ENCODE measurements at regions not wholly inside any gene's neighbourhood (a gene's known extent, or its start where the extent isn't known, plus 50 kb on each side); places are given as distances from the start of the nearest gene placed in this dataset.

- H3K36me3 Mint-ChIP-seq (ENCODE audit: low read depth), result no peaks in the 10 kb centered on the region
- no peaks in the 10 kb centered on the region for H3K9me3 Mint-ChIP-seq
- no peak for DNase-seq
- H3K27ac Mint-ChIP-seq, result no peak overlapping the region
- TF ChIP-seq CTCF (IDR thresholded peaks at IDR 0.05), result no peak
- H3K27me3 Mint-ChIP-seq (ENCODE audit: low read depth, poor library complexity), result peaks cover 18% of the 10 kb centered on the region
- H3K4me1 Mint-ChIP-seq, result peaks cover 50% of the 10 kb centered on the region
- H3K4me3 Mint-ChIP-seq, result no peak overlapping the region
Observed at GRCh38 chr5:173736374-173736773, 119.9 kb upstream of the BOD1 start.

GRCh38 chr5:173736923-173737412 lies 120.5 kb upstream of the BOD1 start:
- Mint-ChIP-seq H3K27ac (no peak overlapping the region), H3K9me3 (no peaks in the 10 kb centered on the region), H3K36me3 (ENCODE audit: low read depth) (no peaks in the 10 kb centered on the region), H3K4me1 (peaks cover 56% of the 10 kb centered on the region), H3K27me3 (ENCODE audit: low read depth, poor library complexity) (peaks cover 14% of the 10 kb centered on the region), H3K4me3 (no peak overlapping the region)
- TF ChIP-seq CTCF (IDR thresholded peaks at IDR 0.05), result no peak
- DNase-seq, result peak; percentile 58

- H3K4me3 Mint-ChIP-seq, result no peak overlapping the region
- DNase-seq, result no peak
- H3K9me3 Mint-ChIP-seq, result no peaks in the 10 kb centered on the region
- H3K27me3 Mint-ChIP-seq (ENCODE audit: low read depth, poor library complexity), result peaks cover 8% of the 10 kb centered on the region
- H3K36me3 Mint-ChIP-seq (ENCODE audit: low read depth), result no peaks in the 10 kb centered on the region
- H3K4me1 Mint-ChIP-seq, result peaks cover 75% of the 10 kb centered on the region
- no peak for TF ChIP-seq CTCF (IDR thresholded peaks at IDR 0.05)
- H3K27ac Mint-ChIP-seq, result no peak overlapping the region
Observed at GRCh38 chr5:173739741-173740140, 123.3 kb upstream of the BOD1 start.

GRCh38 chr5:173740400-173740799 lies 124.0 kb upstream of the BOD1 start:
- H3K9me3 Mint-ChIP-seq, result no peaks in the 10 kb centered on the region
- DNase-seq, result no peak
- no peaks in the 10 kb centered on the region for H3K36me3 Mint-ChIP-seq (ENCODE audit: low read depth)
- H3K4me1 Mint-ChIP-seq, result peaks cover 75% of the 10 kb centered on the region
- H3K27ac Mint-ChIP-seq, result no peak overlapping the region
- H3K4me3 Mint-ChIP-seq, result no peak overlapping the region
- H3K27me3 Mint-ChIP-seq (ENCODE audit: low read depth, poor library complexity), result peaks cover 5% of the 10 kb centered on the region
- TF ChIP-seq CTCF (IDR thresholded peaks at IDR 0.05), result no peak

- Mint-ChIP-seq H3K27me3 (ENCODE audit: low read depth, poor library complexity) (peaks cover 8% of the 10 kb centered on the region), H3K27ac (peak overlapping the region; percentile 64), H3K4me1 (peaks cover 75% of the 10 kb centered on the region), H3K9me3 (no peaks in the 10 kb centered on the region), H3K36me3 (ENCODE audit: low read depth) (no peaks in the 10 kb centered on the region), H3K4me3 (no peak overlapping the region)
- no peak for DNase-seq
- no peak for TF ChIP-seq CTCF (IDR thresholded peaks at IDR 0.05)
Observed at GRCh38 chr5:173741087-173741486, 124.6 kb upstream of the BOD1 start.

GRCh38 chr5:173741729-173742431 lies 125.4 kb upstream of the BOD1 start:
- TF ChIP-seq CTCF (IDR thresholded peaks at IDR 0.05), result no peak
- H3K27ac Mint-ChIP-seq, result no peak overlapping the region
- H3K27me3 Mint-ChIP-seq (ENCODE audit: low read depth, poor library complexity), result peaks cover 8% of the 10 kb centered on the region
- no peak for DNase-seq
- H3K4me1 Mint-ChIP-seq, result peaks cover 70% of the 10 kb centered on the region
- H3K4me3 Mint-ChIP-seq, result no peak overlapping the region
- H3K9me3 Mint-ChIP-seq, result peaks cover under 1% of the 10 kb centered on the region
- no peaks in the 10 kb centered on the region for H3K36me3 Mint-ChIP-seq (ENCODE audit: low read depth)
